ENCODE measurements at regions not wholly inside any gene's neighbourhood (a gene's known extent, or its start where the extent isn't known, plus 50 kb on each side); places are given as distances from the start of the nearest gene placed in this dataset.

GRCh38 chr2:67839242-67839641 lies 223.6 kb downstream of the C1D start:
- Mint-ChIP-seq H3K27ac (no peak overlapping the region), H3K4me1 (peaks cover under 1% of the 10 kb centered on the region), H3K36me3 (no peaks in the 10 kb centered on the region), H3K27me3 (peaks cover 8% of the 10 kb centered on the region), H3K4me3 (no peak overlapping the region), H3K9me3 (no peaks in the 10 kb centered on the region)
- ATAC-seq (ENCODE audit: low read depth), result no peak
- DNase-seq (ENCODE audit: low spot score in 2 of 2), result no peak

- H3K27me3 Mint-ChIP-seq, result peaks cover 10% of the 10 kb centered on the region
- DNase-seq (ENCODE audit: low spot score in 2 of 2) (no peak), ATAC-seq (ENCODE audit: low read depth) (no peak)
- H3K4me1 Mint-ChIP-seq, result peaks cover 2% of the 10 kb centered on the region
- no peak overlapping the region for H3K27ac Mint-ChIP-seq
- no peak overlapping the region for H3K4me3 Mint-ChIP-seq
- no peaks in the 10 kb centered on the region for H3K36me3 Mint-ChIP-seq
- H3K9me3 Mint-ChIP-seq, result no peaks in the 10 kb centered on the region
These were observed 223.1 kb downstream of the C1D start for GRCh38 chr2:67839668-67840067.

- Mint-ChIP-seq H3K4me1 (peaks cover 2% of the 10 kb centered on the region), H3K27ac (no peak overlapping the region), H3K4me3 (no peak overlapping the region), H3K9me3 (no peaks in the 10 kb centered on the region), H3K36me3 (no peaks in the 10 kb centered on the region), H3K27me3 (peaks cover 12% of the 10 kb centered on the region)
- ATAC-seq (ENCODE audit: low read depth) (peak; percentile 65), DNase-seq (ENCODE audit: low spot score in 2 of 2) (peak in 1 of 2 donors; percentile 10)
These were observed 222.2 kb downstream of the C1D start for GRCh38 chr2:67840460-67841068.

- Mint-ChIP-seq H3K9me3 (no peaks in the 10 kb centered on the region), H3K27ac (no peak overlapping the region), H3K36me3 (no peaks in the 10 kb centered on the region), H3K4me3 (no peak overlapping the region), H3K27me3 (peaks cover 12% of the 10 kb centered on the region), H3K4me1 (peaks cover 2% of the 10 kb centered on the region)
- DNase-seq (ENCODE audit: low spot score in 2 of 2), result no peak
- ATAC-seq (ENCODE audit: low read depth), result no peak
These were observed 221.1 kb downstream of the C1D start for GRCh38 chr2:67841711-67842110.

- Mint-ChIP-seq H3K9me3 (no peaks in the 10 kb centered on the region), H3K36me3 (no peaks in the 10 kb centered on the region), H3K4me3 (no peak overlapping the region), H3K4me1 (peaks cover 2% of the 10 kb centered on the region), H3K27me3 (peaks cover 12% of the 10 kb centered on the region), H3K27ac (no peak overlapping the region)
- DNase-seq (ENCODE audit: low spot score in 2 of 2), result no peak
- no peak for ATAC-seq (ENCODE audit: low read depth)
These were observed 220.3 kb downstream of the C1D start for GRCh38 chr2:67842375-67842959.

GRCh38 chr2:67844024-67844540 lies 218.7 kb downstream of the C1D start:
- ATAC-seq (ENCODE audit: low read depth), result no peak
- DNase-seq (ENCODE audit: low spot score in 2 of 2), result no peak
- H3K36me3 Mint-ChIP-seq, result no peaks in the 10 kb centered on the region
- H3K4me1 Mint-ChIP-seq, result peaks cover 2% of the 10 kb centered on the region
- H3K4me3 Mint-ChIP-seq, result no peak overlapping the region
- no peak overlapping the region for H3K27ac Mint-ChIP-seq
- H3K9me3 Mint-ChIP-seq, result no peaks in the 10 kb centered on the region
- H3K27me3 Mint-ChIP-seq, result peaks cover 14% of the 10 kb centered on the region

GRCh38 chr2:67845621-67846369 lies 217.0 kb downstream of the C1D start:
- DNase-seq (ENCODE audit: low spot score in 2 of 2), result no peak
- no peaks in the 10 kb centered on the region for H3K9me3 Mint-ChIP-seq
- H3K27me3 Mint-ChIP-seq, result peaks cover 14% of the 10 kb centered on the region
- H3K4me3 Mint-ChIP-seq, result no peak overlapping the region
- H3K4me1 Mint-ChIP-seq, result peaks cover 2% of the 10 kb centered on the region
- no peak overlapping the region for H3K27ac Mint-ChIP-seq
- no peaks in the 10 kb centered on the region for H3K36me3 Mint-ChIP-seq
- ATAC-seq (ENCODE audit: low read depth), result no peak

- Mint-ChIP-seq H3K9me3 (no peaks in the 10 kb centered on the region), H3K27me3 (peaks cover 15% of the 10 kb centered on the region), H3K4me3 (no peak overlapping the region), H3K27ac (no peak overlapping the region), H3K4me1 (peaks cover 4% of the 10 kb centered on the region), H3K36me3 (no peaks in the 10 kb centered on the region)
- peak; percentile 23 to 52 for DNase-seq (ENCODE audit: low spot score in 2 of 2)
- no peak for ATAC-seq (ENCODE audit: low read depth)
These were observed 216.3 kb downstream of the C1D start for GRCh38 chr2:67846370-67847070.

- no peak for DNase-seq (ENCODE audit: low spot score in 2 of 2)
- peaks cover 11% of the 10 kb centered on the region for H3K27me3 Mint-ChIP-seq
- no peak overlapping the region for H3K4me3 Mint-ChIP-seq
- peaks cover 4% of the 10 kb centered on the region for H3K4me1 Mint-ChIP-seq
- no peak for ATAC-seq (ENCODE audit: low read depth)
- no peaks in the 10 kb centered on the region for H3K36me3 Mint-ChIP-seq
- H3K27ac Mint-ChIP-seq, result no peak overlapping the region
- no peaks in the 10 kb centered on the region for H3K9me3 Mint-ChIP-seq
These were observed 214.1 kb downstream of the C1D start for GRCh38 chr2:67848551-67849285.

GRCh38 chr2:67851016-67851415 lies 211.8 kb downstream of the C1D start:
- Mint-ChIP-seq H3K4me1 (peaks cover 2% of the 10 kb centered on the region), H3K9me3 (no peaks in the 10 kb centered on the region), H3K4me3 (no peak overlapping the region), H3K36me3 (no peaks in the 10 kb centered on the region), H3K27me3 (peaks cover 7% of the 10 kb centered on the region), H3K27ac (no peak overlapping the region)
- no peak for DNase-seq (ENCODE audit: low spot score in 2 of 2)
- ATAC-seq (ENCODE audit: low read depth), result no peak

GRCh38 chr2:67851956-67852824 lies 210.6 kb downstream of the C1D start:
- Mint-ChIP-seq H3K27ac (no peak overlapping the region), H3K4me3 (no peak overlapping the region), H3K4me1 (peaks cover 2% of the 10 kb centered on the region), H3K9me3 (no peaks in the 10 kb centered on the region), H3K36me3 (no peaks in the 10 kb centered on the region), H3K27me3 (peaks cover 7% of the 10 kb centered on the region)
- no peak for ATAC-seq (ENCODE audit: low read depth)
- no peak for DNase-seq (ENCODE audit: low spot score in 2 of 2)

GRCh38 chr2:67854103-67854743 lies 208.6 kb downstream of the C1D start:
- H3K9me3 Mint-ChIP-seq, result no peaks in the 10 kb centered on the region
- H3K27ac Mint-ChIP-seq, result no peak overlapping the region
- H3K36me3 Mint-ChIP-seq, result no peaks in the 10 kb centered on the region
- H3K4me1 Mint-ChIP-seq, result peaks cover 2% of the 10 kb centered on the region
- no peak overlapping the region for H3K4me3 Mint-ChIP-seq
- DNase-seq (ENCODE audit: low spot score in 2 of 2), result no peak
- no peak for ATAC-seq (ENCODE audit: low read depth)
- H3K27me3 Mint-ChIP-seq, result peaks cover 5% of the 10 kb centered on the region
